Activated naive CD8-positive, alpha-beta T cell treated with anti-CD3 and anti-CD28 coated beads, Interleukin-2, amount 10 ng/mL, durations not matched to agents 7 days and 5 days (primary cell): ENCODE measurements at regions not wholly inside any gene's neighbourhood (a gene's known extent, or its start where the extent isn't known, plus 50 kb on each side); places are given as distances from the start of the nearest gene placed in this dataset.
"Not testable (repeated sequence)": the region's sequence is repeated elsewhere in the genome, so short reads cannot be mapped to it uniquely, and the experiment has no call there.

ENCODE experiments used
- ATAC-seq: fragments of 150-1000 bp; cut with Tn5 transposase; one replicate; pipeline ENCODE4 v1.10.0; 2021; ENCODE audit warnings: low read depth, moderate library complexity
- POLR2A ChIA-PET: fragments of 350-600 bp; sonication (Branson Sonifier 250); formaldehyde crosslinking; loops from one replicate; lab custom pipeline; 2021; ENCODE audit warnings: antibody characterized with exemption; lab: Charles Lee
- DNase-seq: peaks from one replicate; pipeline ENCODE4 v3.0.0; 2021
- H3K27ac Mint-ChIP-seq: one replicate; pipeline ENCODE4 v1.8.0; 2022; ENCODE audit warnings: mild to moderate bottlenecking, mixed read lengths
- H3K27me3 Mint-ChIP-seq: one replicate; pipeline ENCODE4 v1.8.0; 2022; ENCODE audit warnings: mild to moderate bottlenecking, moderate library complexity, mixed read lengths
- H3K36me3 Mint-ChIP-seq: one replicate; pipeline ENCODE4 v1.8.0; 2021; ENCODE audit warnings: mild to moderate bottlenecking, mixed read lengths
- H3K4me1 Mint-ChIP-seq: one replicate; pipeline ENCODE4 v1.8.0; 2021; ENCODE audit warnings: mixed read lengths
- H3K4me3 Mint-ChIP-seq: one replicate; pipeline ENCODE4 v1.8.0; 2022; ENCODE audit warnings: mild to moderate bottlenecking, moderate library complexity, mixed read lengths
- H3K9me3 Mint-ChIP-seq: one replicate; pipeline ENCODE4 v1.8.0; 2021; ENCODE audit warnings: mixed read lengths

GRCh38 chr14:83007052-83007451, 1473.4 kb upstream of the SEL1L start:
- not testable (repeated sequence) for H3K27ac Mint-ChIP-seq, H3K36me3 Mint-ChIP-seq
- H3K9me3 Mint-ChIP-seq = peaks cover 13% of the 10 kb centered on the region

GRCh38 chr14:83007641-83008225, 1474.1 kb upstream of the SEL1L start:
- no peaks in the 10 kb centered on the region for H3K27me3 Mint-ChIP-seq
- no peak for DNase-seq
- no peaks in the 10 kb centered on the region for H3K36me3 Mint-ChIP-seq

More at GRCh38 chr14:83007052-83007451, 1473.4 kb upstream of the SEL1L start:
- DNase-seq, POLR2A ChIA-PET, H3K4me1 Mint-ChIP-seq, ATAC-seq, H3K4me3 Mint-ChIP-seq, H3K27me3 Mint-ChIP-seq: not testable (repeated sequence)

GRCh38 chr14:83017296-83017695, 1483.6 kb upstream of the SEL1L start:
- DNase-seq (no peak), ATAC-seq (no peak)
- Mint-ChIP-seq H3K27me3 (no peaks in the 10 kb centered on the region), H3K27ac (no peak overlapping the region), H3K36me3 (no peaks in the 10 kb centered on the region), H3K4me3 (no peak overlapping the region), H3K4me1 (no peaks in the 10 kb centered on the region), H3K9me3 (peaks cover 6% of the 10 kb centered on the region)
- POLR2A ChIA-PET = no interaction called here

More at GRCh38 chr14:83007641-83008225, 1474.1 kb upstream of the SEL1L start:
- Mint-ChIP-seq H3K9me3 (peaks cover 13% of the 10 kb centered on the region), H3K4me3 (no peak overlapping the region), H3K27ac (no peak overlapping the region), H3K4me1 (no peaks in the 10 kb centered on the region)
- POLR2A ChIA-PET = no interaction called here
- no peak for ATAC-seq

GRCh38 chr14:83019744-83020414, 1486.2 kb upstream of the SEL1L start:
- Mint-ChIP-seq H3K27ac (peak overlapping the region; percentile 9), H3K27me3 (no peaks in the 10 kb centered on the region), H3K9me3 (peaks cover 3% of the 10 kb centered on the region), H3K36me3 (no peaks in the 10 kb centered on the region), H3K4me1 (no peaks in the 10 kb centered on the region), H3K4me3 (no peak overlapping the region)
- DNase-seq (no peak), ATAC-seq (no peak)
- POLR2A ChIA-PET = no interaction called here

GRCh38 chr14:83021323-83021722, 1487.7 kb upstream of the SEL1L start:
- POLR2A ChIA-PET = no interaction called here
- no peaks in the 10 kb centered on the region for H3K36me3 Mint-ChIP-seq
- H3K27me3 Mint-ChIP-seq = no peaks in the 10 kb centered on the region
- no peaks in the 10 kb centered on the region for H3K4me1 Mint-ChIP-seq
- H3K4me3 Mint-ChIP-seq = no peak overlapping the region
- H3K27ac Mint-ChIP-seq = no peak overlapping the region
- no peak for DNase-seq
- no peak for ATAC-seq
- H3K9me3 Mint-ChIP-seq = peaks cover 5% of the 10 kb centered on the region

GRCh38 chr14:83023369-83023768, 1489.7 kb upstream of the SEL1L start:
- Mint-ChIP-seq H3K36me3 (no peaks in the 10 kb centered on the region), H3K4me3 (no peak overlapping the region), H3K4me1 (no peaks in the 10 kb centered on the region), H3K27me3 (no peaks in the 10 kb centered on the region), H3K9me3 (peaks cover 8% of the 10 kb centered on the region), H3K27ac (no peak overlapping the region)
- DNase-seq = no peak
- ATAC-seq = no peak
- POLR2A ChIA-PET = no interaction called here

- ATAC-seq (no peak), DNase-seq (no peak)
- POLR2A ChIA-PET = no interaction called here
- Mint-ChIP-seq H3K27me3 (no peaks in the 10 kb centered on the region), H3K9me3 (peaks cover 1% of the 10 kb centered on the region), H3K4me1 (no peaks in the 10 kb centered on the region), H3K36me3 (no peaks in the 10 kb centered on the region), H3K4me3 (no peak overlapping the region), H3K27ac (no peak overlapping the region)
Measured at GRCh38 chr14:83041224-83041623, 1507.6 kb upstream of the SEL1L start.

- H3K4me1 Mint-ChIP-seq = no peaks in the 10 kb centered on the region
- DNase-seq (no peak), ATAC-seq (no peak)
- no peaks in the 10 kb centered on the region for H3K27me3 Mint-ChIP-seq
- POLR2A ChIA-PET = no interaction called here
- H3K36me3 Mint-ChIP-seq = no peaks in the 10 kb centered on the region
- peaks cover 1% of the 10 kb centered on the region for H3K9me3 Mint-ChIP-seq
- no peak overlapping the region for H3K4me3 Mint-ChIP-seq
- no peak overlapping the region for H3K27ac Mint-ChIP-seq
Measured at GRCh38 chr14:83042858-83043257, 1509.2 kb upstream of the SEL1L start.

GRCh38 chr14:83044001-83044400, 1510.3 kb upstream of the SEL1L start:
- H3K36me3 Mint-ChIP-seq = no peaks in the 10 kb centered on the region
- no peak for DNase-seq
- ATAC-seq = no peak
- no peaks in the 10 kb centered on the region for H3K4me1 Mint-ChIP-seq
- H3K4me3 Mint-ChIP-seq = no peak overlapping the region
- peaks cover 1% of the 10 kb centered on the region for H3K9me3 Mint-ChIP-seq
- POLR2A ChIA-PET = no interaction called here
- H3K27ac Mint-ChIP-seq = no peak overlapping the region
- H3K27me3 Mint-ChIP-seq = no peaks in the 10 kb centered on the region

GRCh38 chr14:83047059-83047830, 1513.6 kb upstream of the SEL1L start:
- ATAC-seq = no peak
- no peak for DNase-seq
- POLR2A ChIA-PET = no interaction called here

GRCh38 chr14:83053022-83053710, 1519.5 kb upstream of the SEL1L start:
- H3K4me3 Mint-ChIP-seq = no peak overlapping the region
- H3K4me1 Mint-ChIP-seq = no peaks in the 10 kb centered on the region
- H3K9me3 Mint-ChIP-seq = peaks cover 2% of the 10 kb centered on the region
- POLR2A ChIA-PET = no interaction called here
- ATAC-seq (no peak), DNase-seq (no peak)
- no peaks in the 10 kb centered on the region for H3K27me3 Mint-ChIP-seq
- no peaks in the 10 kb centered on the region for H3K36me3 Mint-ChIP-seq
- H3K27ac Mint-ChIP-seq = no peak overlapping the region

More at GRCh38 chr14:83047059-83047830, 1513.6 kb upstream of the SEL1L start:
- no peaks in the 10 kb centered on the region for H3K27me3 Mint-ChIP-seq
- no peaks in the 10 kb centered on the region for H3K4me1 Mint-ChIP-seq
- no peak overlapping the region for H3K27ac Mint-ChIP-seq
- H3K9me3 Mint-ChIP-seq = peaks cover 4% of the 10 kb centered on the region
- H3K4me3 Mint-ChIP-seq = no peak overlapping the region
- H3K36me3 Mint-ChIP-seq = no peaks in the 10 kb centered on the region

- H3K4me1 Mint-ChIP-seq = no peaks in the 10 kb centered on the region
- H3K4me3 Mint-ChIP-seq = no peak overlapping the region
- no peak overlapping the region for H3K27ac Mint-ChIP-seq
- H3K36me3 Mint-ChIP-seq = no peaks in the 10 kb centered on the region
- H3K9me3 Mint-ChIP-seq = peaks cover 6% of the 10 kb centered on the region
- no peak for DNase-seq
- ATAC-seq = no peak
- POLR2A ChIA-PET = no interaction called here
- no peaks in the 10 kb centered on the region for H3K27me3 Mint-ChIP-seq
Measured at GRCh38 chr14:83058068-83058467, 1524.4 kb upstream of the SEL1L start.

GRCh38 chr14:83071888-83072501, 1538.3 kb upstream of the SEL1L start:
- ATAC-seq (no peak), DNase-seq (no peak)
- POLR2A ChIA-PET = no interaction called here
- Mint-ChIP-seq H3K9me3 (peaks cover 1% of the 10 kb centered on the region), H3K27ac (no peak overlapping the region), H3K27me3 (no peaks in the 10 kb centered on the region), H3K4me1 (no peaks in the 10 kb centered on the region), H3K36me3 (no peaks in the 10 kb centered on the region), H3K4me3 (no peak overlapping the region)
